Fibroblast of lung (primary cell): ENCODE measurements at regions not wholly inside any gene's neighbourhood (a gene's known extent, or its start where the extent isn't known, plus 50 kb on each side); places are given as distances from the start of the nearest gene placed in this dataset.

Experiments used
- DNase-seq, 2 donors: peaks; one replicate each; pipeline versions ENCODE4 v3.0.0 to v3.0.0-alpha.2; 2010; ENCODE audit warnings: low read depth in 2 of 2
- H2AFZ ChIP-seq: 2 replicates; pipeline ENCODE4 v1.5.1; 2012; ENCODE audit warnings: low read length, control low read depth, inconsistent platforms
- H3K27ac ChIP-seq: 2 replicates; pipeline ENCODE4 v1.5.1; 2011; ENCODE audit warnings: low read length, control low read depth; ENCODE audit not compliant: insufficient read depth
- H3K27me3 ChIP-seq: 2 replicates; pipeline ENCODE4 v1.5.1; 2011; ENCODE audit warnings: mild to moderate bottlenecking, low read length; ENCODE audit not compliant: control insufficient read depth, insufficient read depth
- H3K36me3 ChIP-seq: 2 replicates; pipeline ENCODE4 v1.5.1; 2011; ENCODE audit warnings: low read length; ENCODE audit not compliant: control insufficient read depth, insufficient read depth
- H3K4me1 ChIP-seq: 2 replicates; pipeline ENCODE4 v1.5.1; 2011; ENCODE audit warnings: low read length; ENCODE audit not compliant: control insufficient read depth, insufficient read depth; ENCODE audit errors: extremely low read depth
- H3K4me2 ChIP-seq: 2 replicates; pipeline ENCODE4 v1.5.1; 2011; ENCODE audit warnings: low read length, control low read depth; ENCODE audit not compliant: insufficient read depth; ENCODE audit errors: extremely low read depth
- H3K4me3 ChIP-seq, 4 experiments: fragments of 200-600 bp in 1 of 4; sonication (generic) in 1 of 4; replicated peaks in 1 of 4; 2 replicates each; pipeline ENCODE4 v1.5.1; 2011 to 2016; ENCODE audit warnings: low read length in 4 of 4, low read depth in 3 of 4, mild to moderate bottlenecking in 3 of 4, control low read depth in 2 of 4, inconsistent platforms in 1 of 4, mixed read lengths in 1 of 4; ENCODE audit not compliant: insufficient read depth in 1 of 4; ENCODE audit errors: control extremely low read depth in 1 of 4
- H3K79me2 ChIP-seq: 2 replicates; pipeline ENCODE4 v1.5.1; 2012; ENCODE audit warnings: mild to moderate bottlenecking, low read length, inconsistent platforms; ENCODE audit not compliant: control insufficient read depth, insufficient read depth
- H3K9ac ChIP-seq: 2 replicates; pipeline ENCODE4 v1.5.1; 2011; ENCODE audit warnings: mild to moderate bottlenecking, low read length, control low read depth; ENCODE audit not compliant: insufficient read depth
- H3K9me3 ChIP-seq: 2 replicates; pipeline ENCODE4 v1.5.1; 2012; ENCODE audit warnings: low read depth, low read length; ENCODE audit not compliant: control insufficient read depth, insufficient read depth
- H4K20me1 ChIP-seq: 2 replicates; pipeline ENCODE4 v1.5.1; 2011; ENCODE audit warnings: low read length; ENCODE audit not compliant: control insufficient read depth, insufficient read depth; ENCODE audit errors: extremely low read depth
- EZH2 ChIP-seq: IDR thresholded peaks from 2 replicates; pipeline ENCODE4 v1.5.1; 2012; ENCODE audit warnings: low read length, control low read depth, mild to moderate bottlenecking; ENCODE audit errors: missing control alignments
- TF ChIP-seq, protein P1 (sequence below), 2 donors: IDR thresholded peaks in 1 of 2; conservative IDR thresholded peaks in 1 of 2; 1 replicate in 1 of 2; 2 replicates in 1 of 2; pipeline ENCODE4 v1.5.1; 2011 to 2012; ENCODE audit warnings: low read length in 2 of 2, control low read depth in 1 of 2, inconsistent platforms in 1 of 2, low read depth in 1 of 2, mild to moderate bottlenecking in 1 of 2

GRCh38 chr4:25525896-25526295 lies 129.8 kb upstream of the SLC34A2 start:
- TF ChIP-seq, protein P1, sequence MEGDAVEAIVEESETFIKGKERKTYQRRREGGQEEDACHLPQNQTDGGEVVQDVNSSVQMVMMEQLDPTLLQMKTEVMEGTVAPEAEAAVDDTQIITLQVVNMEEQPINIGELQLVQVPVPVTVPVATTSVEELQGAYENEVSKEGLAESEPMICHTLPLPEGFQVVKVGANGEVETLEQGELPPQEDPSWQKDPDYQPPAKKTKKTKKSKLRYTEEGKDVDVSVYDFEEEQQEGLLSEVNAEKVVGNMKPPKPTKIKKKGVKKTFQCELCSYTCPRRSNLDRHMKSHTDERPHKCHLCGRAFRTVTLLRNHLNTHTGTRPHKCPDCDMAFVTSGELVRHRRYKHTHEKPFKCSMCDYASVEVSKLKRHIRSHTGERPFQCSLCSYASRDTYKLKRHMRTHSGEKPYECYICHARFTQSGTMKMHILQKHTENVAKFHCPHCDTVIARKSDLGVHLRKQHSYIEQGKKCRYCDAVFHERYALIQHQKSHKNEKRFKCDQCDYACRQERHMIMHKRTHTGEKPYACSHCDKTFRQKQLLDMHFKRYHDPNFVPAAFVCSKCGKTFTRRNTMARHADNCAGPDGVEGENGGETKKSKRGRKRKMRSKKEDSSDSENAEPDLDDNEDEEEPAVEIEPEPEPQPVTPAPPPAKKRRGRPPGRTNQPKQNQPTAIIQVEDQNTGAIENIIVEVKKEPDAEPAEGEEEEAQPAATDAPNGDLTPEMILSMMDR (conservative IDR thresholded peaks at IDR 0.05 in 1 of 2, IDR thresholded peaks at IDR 0.05 in 1 of 2; ENCODE audit: low read depth in 1 of 2, low read length in 2 of 2) = no peak
- no peak for TF ChIP-seq EZH2
- Histone ChIP-seq H3K4me3 (no peak overlapping the region), H4K20me1 (no peaks in the 10 kb centered on the region), H3K9ac (no peak overlapping the region), H3K79me2 (no peaks in the 10 kb centered on the region), H3K36me3 (no peaks in the 10 kb centered on the region), H2AFZ (no peak overlapping the region), H3K9me3 (no peaks in the 10 kb centered on the region), H3K27ac (no peak overlapping the region), H3K27me3 (no peaks in the 10 kb centered on the region), H3K4me2 (no peak overlapping the region), H3K4me1 (no peaks in the 10 kb centered on the region)
- no peak for DNase-seq

GRCh38 chr4:25527034-25527433 lies 128.6 kb upstream of the SLC34A2 start:
- no peak for DNase-seq
- no peak overlapping the region for H3K4me2 ChIP-seq
- H2AFZ ChIP-seq = no peak overlapping the region

GRCh38 chr4:25528391-25528790 lies 127.3 kb upstream of the SLC34A2 start:
- Histone ChIP-seq H3K27ac (no peak overlapping the region), H3K79me2 (no peaks in the 10 kb centered on the region), H3K4me2 (no peak overlapping the region), H3K9ac (no peak overlapping the region), H3K9me3 (no peaks in the 10 kb centered on the region), H3K36me3 (no peaks in the 10 kb centered on the region), H3K4me1 (no peaks in the 10 kb centered on the region), H4K20me1 (no peaks in the 10 kb centered on the region), H3K4me3 (no peak overlapping the region), H2AFZ (no peak overlapping the region), H3K27me3 (no peaks in the 10 kb centered on the region)
- no peak for DNase-seq
- TF ChIP-seq, protein P1 (conservative IDR thresholded peaks at IDR 0.05 in 1 of 2, IDR thresholded peaks at IDR 0.05 in 1 of 2; ENCODE audit: low read depth in 1 of 2, low read length in 2 of 2) = no peak

More at GRCh38 chr4:25527034-25527433, 128.6 kb upstream of the SLC34A2 start:
- no peaks in the 10 kb centered on the region for H3K4me1 ChIP-seq
- H4K20me1 ChIP-seq = no peaks in the 10 kb centered on the region
- H3K4me3 ChIP-seq = no peak overlapping the region
- no peak overlapping the region for H3K9ac ChIP-seq
- H3K79me2 ChIP-seq = no peaks in the 10 kb centered on the region
- no peaks in the 10 kb centered on the region for H3K36me3 ChIP-seq
- H3K9me3 ChIP-seq = no peaks in the 10 kb centered on the region
- no peak for TF ChIP-seq EZH2
- TF ChIP-seq, protein P1 (conservative IDR thresholded peaks at IDR 0.05 in 1 of 2, IDR thresholded peaks at IDR 0.05 in 1 of 2; ENCODE audit: low read depth in 1 of 2, low read length in 2 of 2) = no peak
- no peaks in the 10 kb centered on the region for H3K27me3 ChIP-seq
- no peak overlapping the region for H3K27ac ChIP-seq
